ENCODE measurements at regions not wholly inside any gene's neighbourhood (a gene's known extent, or its start where the extent isn't known, plus 50 kb on each side); places are given as distances from the start of the nearest gene placed in this dataset.

DNA sequence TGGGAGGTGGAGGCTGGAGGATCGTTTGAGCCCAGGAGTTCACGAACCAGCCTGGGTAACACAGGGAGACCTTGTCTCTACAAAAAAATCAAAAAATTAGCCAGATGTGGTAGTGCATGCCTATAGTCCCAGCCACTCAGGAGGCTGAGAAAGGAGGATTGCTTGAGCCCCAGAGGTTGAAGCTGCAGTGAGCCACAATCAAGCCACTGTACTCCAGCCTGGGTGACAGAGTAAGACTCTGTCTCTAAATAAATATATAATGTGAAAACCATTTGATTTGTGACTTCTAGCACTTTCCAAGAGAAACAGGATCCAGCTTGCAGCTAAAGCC lies 459.1 kb downstream of the SOX9 start:
- TF ChIP-seq, protein P1, sequence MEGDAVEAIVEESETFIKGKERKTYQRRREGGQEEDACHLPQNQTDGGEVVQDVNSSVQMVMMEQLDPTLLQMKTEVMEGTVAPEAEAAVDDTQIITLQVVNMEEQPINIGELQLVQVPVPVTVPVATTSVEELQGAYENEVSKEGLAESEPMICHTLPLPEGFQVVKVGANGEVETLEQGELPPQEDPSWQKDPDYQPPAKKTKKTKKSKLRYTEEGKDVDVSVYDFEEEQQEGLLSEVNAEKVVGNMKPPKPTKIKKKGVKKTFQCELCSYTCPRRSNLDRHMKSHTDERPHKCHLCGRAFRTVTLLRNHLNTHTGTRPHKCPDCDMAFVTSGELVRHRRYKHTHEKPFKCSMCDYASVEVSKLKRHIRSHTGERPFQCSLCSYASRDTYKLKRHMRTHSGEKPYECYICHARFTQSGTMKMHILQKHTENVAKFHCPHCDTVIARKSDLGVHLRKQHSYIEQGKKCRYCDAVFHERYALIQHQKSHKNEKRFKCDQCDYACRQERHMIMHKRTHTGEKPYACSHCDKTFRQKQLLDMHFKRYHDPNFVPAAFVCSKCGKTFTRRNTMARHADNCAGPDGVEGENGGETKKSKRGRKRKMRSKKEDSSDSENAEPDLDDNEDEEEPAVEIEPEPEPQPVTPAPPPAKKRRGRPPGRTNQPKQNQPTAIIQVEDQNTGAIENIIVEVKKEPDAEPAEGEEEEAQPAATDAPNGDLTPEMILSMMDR (IDR thresholded peaks at IDR 0.05), result no peak
- no peak for TF ChIP-seq POLR2A (IDR thresholded peaks at IDR 0.05)
